T-cell (primary cell): ENCODE measurements at regions not wholly inside any gene's neighbourhood (a gene's known extent, or its start where the extent isn't known, plus 50 kb on each side); places are given as distances from the start of the nearest gene placed in this dataset.

Source experiments
- ATAC-seq, 4 experiments: fragments of 200-7000 bp in 3 of 4; fragments of 150-1000 bp in 1 of 4; cut with Tn5 transposase; replicated peaks in 1 of 4; 1 replicate in 3 of 4; 2 replicates in 1 of 4; pipeline ENCODE4 v1.10.0; 2021; ENCODE audit warnings: moderate library complexity in 3 of 4, mild to moderate bottlenecking in 2 of 4, moderate number of reproducible peaks in 1 of 4
- CTCF ChIA-PET, 2 donors: fragments of 300-600 bp; sonication (Branson Sonifier 250); formaldehyde crosslinking; loops; one replicate each; lab custom pipeline; 2022; ENCODE audit warnings: antibody characterized with exemption in 2 of 2; lab: Charles Lee
- POLR2A ChIA-PET, 2 donors: fragments of 300-600 bp; sonication (Branson Sonifier 250); formaldehyde crosslinking; loops; one replicate each; lab custom pipeline; 2022; ENCODE audit warnings: antibody characterized with exemption in 2 of 2; lab: Charles Lee
- DNase-seq, 35 experiments: peaks; one replicate each; pipeline versions ENCODE4 v3.0.0 to v3.0.0-alpha.2; 2013 to 2023
- H3K27ac ChIP-seq: one replicate; pipeline ENCODE4 v1.5.1; 2013; ENCODE audit warnings: low read length
- H3K27me3 ChIP-seq, 2 experiments: replicated peaks in 1 of 2; 1 replicate in 1 of 2; 2 replicates in 1 of 2; pipeline versions ENCODE4 v1.6.1 to v1.7.0; 2013; ENCODE audit warnings: low read length in 1 of 2, mixed read lengths in 1 of 2; ENCODE audit not compliant: control insufficient read depth in 2 of 2, insufficient read depth in 2 of 2; ENCODE audit errors: extremely low read depth in 1 of 2
- H3K36me3 ChIP-seq, 2 donors: 1 replicate in 1 of 2; 2 replicates in 1 of 2; pipeline versions ENCODE4 v1.6.1 to v1.7.0; 2013; ENCODE audit warnings: low read length in 1 of 2; ENCODE audit not compliant: control insufficient read depth in 2 of 2, insufficient read depth in 1 of 2; ENCODE audit errors: extremely low read depth in 1 of 2
- H3K4me1 ChIP-seq, 2 experiments: 1 replicate in 1 of 2; 2 replicates in 1 of 2; pipeline versions ENCODE4 v1.6.1 to v1.7.0; 2013; ENCODE audit warnings: low read length in 2 of 2, mixed read lengths in 1 of 2; ENCODE audit not compliant: insufficient read depth in 2 of 2, control insufficient read depth in 1 of 2; ENCODE audit errors: extremely low read depth in 1 of 2
- H3K4me3 ChIP-seq, 2 donors: 1 replicate in 1 of 2; 2 replicates in 1 of 2; pipeline versions ENCODE4 v1.5.1 to v1.7.0; 2013; ENCODE audit warnings: mild to moderate bottlenecking in 2 of 2, low read length in 1 of 2, moderate library complexity in 1 of 2; ENCODE audit not compliant: control insufficient read depth in 1 of 2; ENCODE audit errors: extremely low read depth in 1 of 2
- H3K9me3 ChIP-seq: 2 replicates; pipeline ENCODE4 v1.7.0; 2013
- H3K27ac Mint-ChIP-seq, 2 donors: one replicate each; pipeline ENCODE4 v1.8.0; 2020 to 2021; ENCODE audit warnings: mild to moderate bottlenecking in 2 of 2, mixed read lengths in 2 of 2
- H3K27me3 Mint-ChIP-seq, 2 donors: one replicate each; pipeline ENCODE4 v1.8.0; 2021 to 2022; ENCODE audit warnings: mixed read lengths in 2 of 2
- H3K36me3 Mint-ChIP-seq: one replicate; pipeline ENCODE4 v1.8.0; 2021; ENCODE audit warnings: mixed read lengths
- H3K4me1 Mint-ChIP-seq, 3 donors: one replicate each; pipeline ENCODE4 v1.8.0; 2020 to 2022; ENCODE audit warnings: mixed read lengths in 3 of 3, mild to moderate bottlenecking in 1 of 3
- H3K4me3 Mint-ChIP-seq, 3 donors: one replicate each; pipeline ENCODE4 v1.8.0; 2020 to 2022; ENCODE audit warnings: mild to moderate bottlenecking in 3 of 3, mixed read lengths in 3 of 3, moderate library complexity in 3 of 3
- H3K9me3 Mint-ChIP-seq, 3 donors: one replicate each; pipeline ENCODE4 v1.8.0; 2020 to 2022; ENCODE audit warnings: mixed read lengths in 3 of 3
- WGBS: methylation state at CpG from one replicate; pipeline ENCODE4 v1.1.5; 2013; ENCODE audit warnings: missing lambda C conversion rate; ENCODE audit not compliant: insufficient coverage; 5-methylcytosine and 5-hydroxymethylcytosine counted together

DNA sequence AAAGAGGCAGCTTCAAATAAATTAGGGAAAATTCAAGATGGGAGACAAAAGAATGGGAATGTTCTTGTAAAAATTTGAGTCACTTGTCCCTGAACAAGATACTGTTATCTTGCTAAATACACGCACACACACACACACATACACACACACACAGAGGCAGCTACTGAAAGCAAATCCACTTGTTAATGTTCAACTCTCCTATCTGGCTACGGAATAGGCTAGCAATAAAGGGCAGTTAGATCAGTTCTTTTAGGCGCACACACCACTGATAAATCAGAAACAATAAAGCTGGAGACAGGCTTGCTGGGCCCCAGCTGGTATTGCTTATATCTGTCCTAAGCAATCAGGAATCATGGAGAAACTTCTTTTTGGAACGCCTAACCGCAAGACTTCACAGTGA is 461.6 kb downstream of the BCL11A start:
- Histone ChIP-seq H3K27me3 (no peaks in the 10 kb centered on the region), H3K36me3 (no peaks in the 10 kb centered on the region), H3K9me3 (no peaks in the 10 kb centered on the region), H3K4me1 (no peaks in the 10 kb centered on the region), H3K4me3 (no peak overlapping the region), H3K27ac (no peak overlapping the region)
- ChIA-PET POLR2A (interaction anchor here in 1 of 2 donors (0.6 kb wide), 1 partner anchor 42 kb away, joined by 5 read pairs; no protein-coding TSS in a partner anchor), CTCF (no interaction called here)
- Mint-ChIP-seq H3K27me3 (no peaks in the 10 kb centered on the region), H3K27ac (no peak overlapping the region), H3K36me3 (no peaks in the 10 kb centered on the region), H3K4me3 (no peak overlapping the region), H3K4me1 (no peaks in the 10 kb centered on the region), H3K9me3 (peaks cover 0 to 3% (median 0%) of the 10 kb centered on the region in 3 donors)
- DNase-seq (no peak), ATAC-seq (no peak)
- WGBS = 94% methylated on average over 2 of the region's 5 CpGs

DNA sequence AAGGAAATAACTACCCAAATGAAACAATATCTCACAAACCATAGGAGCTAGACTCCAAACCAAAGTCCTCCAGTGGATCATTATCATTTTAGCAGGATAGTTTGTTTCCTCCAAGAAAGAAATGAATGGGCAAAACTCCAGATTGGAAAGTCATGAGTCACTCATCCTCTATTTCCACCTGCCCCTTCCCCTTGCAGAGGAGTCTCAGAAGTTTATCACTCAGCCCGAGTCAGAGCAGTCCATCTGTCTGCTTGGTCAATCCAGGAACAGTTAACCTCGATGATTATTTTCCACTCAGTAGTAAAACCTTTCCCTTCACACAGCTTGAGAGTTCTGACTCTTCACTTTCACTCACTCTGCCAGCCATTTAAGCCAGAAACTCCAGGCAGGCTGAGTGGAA is 462.2 kb downstream of the BCL11A start:
- Mint-ChIP-seq H3K27ac (no peak overlapping the region), H3K27me3 (no peaks in the 10 kb centered on the region), H3K9me3 (peaks cover 0 to 3% (median 0%) of the 10 kb centered on the region in 3 donors), H3K4me1 (no peaks in the 10 kb centered on the region), H3K4me3 (no peak overlapping the region), H3K36me3 (no peaks in the 10 kb centered on the region)
- Histone ChIP-seq H3K9me3 (no peaks in the 10 kb centered on the region), H3K4me3 (no peak overlapping the region), H3K36me3 (no peaks in the 10 kb centered on the region), H3K27ac (no peak overlapping the region), H3K27me3 (no peaks in the 10 kb centered on the region), H3K4me1 (no peaks in the 10 kb centered on the region)
- CTCF ChIA-PET = no interaction called here
- POLR2A ChIA-PET = interaction anchor here in 1 of 2 donors (0.6 kb wide), 1 partner anchor 41 kb away, joined by 5 read pairs; no protein-coding TSS in a partner anchor
- 51% methylated on average over 2 of the region's 2 CpGs for WGBS
- DNase-seq (no peak), ATAC-seq (no peak)

DNA sequence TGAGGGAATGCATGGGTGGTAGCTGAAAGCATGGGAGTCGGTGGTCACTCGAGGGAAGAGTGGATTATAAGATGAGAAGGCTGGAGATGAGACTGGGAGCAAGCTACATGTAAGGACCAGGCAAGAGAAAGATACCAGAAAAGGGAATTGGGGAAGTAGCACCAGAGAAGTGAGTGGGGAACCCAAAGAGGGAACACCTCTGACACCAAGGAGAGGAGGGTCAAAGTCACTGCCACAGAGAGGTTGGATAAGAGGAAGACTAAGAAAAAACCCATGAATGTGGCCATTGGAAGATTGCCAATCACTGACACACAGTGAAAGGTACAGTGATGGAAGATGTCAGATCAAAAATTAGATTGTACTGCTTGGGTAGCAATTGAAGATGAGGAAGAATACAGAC is 473.9 kb downstream of the BCL11A start:
- Histone ChIP-seq H3K27ac (no peak overlapping the region), H3K4me3 (no peak overlapping the region), H3K4me1 (no peaks in the 10 kb centered on the region), H3K27me3 (peaks cover 0 to 3% of the 10 kb centered on the region in 2 experiments), H3K36me3 (no peaks in the 10 kb centered on the region), H3K9me3 (no peaks in the 10 kb centered on the region)
- 53% methylated on average over 2 of the region's 2 CpGs for WGBS
- Mint-ChIP-seq H3K4me3 (no peak overlapping the region), H3K27ac (no peak overlapping the region), H3K27me3 (no peaks in the 10 kb centered on the region), H3K4me1 (no peaks in the 10 kb centered on the region), H3K9me3 (peaks cover 0 to 5% (median 4%) of the 10 kb centered on the region in 3 donors), H3K36me3 (no peaks in the 10 kb centered on the region)
- ATAC-seq (no peak), DNase-seq (no peak)
- CTCF ChIA-PET = no interaction called here
- POLR2A ChIA-PET = no interaction called here

DNA sequence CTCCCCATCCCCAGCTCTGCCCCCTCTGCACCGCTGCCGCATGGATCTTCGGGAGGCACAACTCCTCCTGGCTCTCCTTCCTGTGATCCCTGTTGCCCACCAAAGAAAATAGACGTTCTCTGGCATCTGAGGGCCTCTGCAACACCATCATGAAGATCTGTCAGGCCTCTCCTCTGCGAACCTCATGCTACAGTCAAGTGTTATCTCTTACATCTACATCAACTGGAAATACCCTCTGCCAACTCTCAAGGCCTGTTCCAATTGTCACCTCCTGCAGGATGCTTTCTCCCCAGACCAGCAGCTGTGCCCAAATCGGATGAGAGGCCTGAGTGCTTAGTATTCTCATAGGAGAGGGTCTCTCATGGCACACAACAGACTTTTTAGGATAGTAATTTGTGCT is 478.4 kb downstream of the BCL11A start:
- H3K27me3 Mint-ChIP-seq = peaks cover 0 to 2% of the 10 kb centered on the region in 2 donors
- no peak overlapping the region for H3K4me3 ChIP-seq
- H3K36me3 ChIP-seq = no peaks in the 10 kb centered on the region
- H3K27ac Mint-ChIP-seq = no peak overlapping the region
- H3K36me3 Mint-ChIP-seq = no peaks in the 10 kb centered on the region
- H3K4me1 ChIP-seq = no peaks in the 10 kb centered on the region
- no peaks in the 10 kb centered on the region for H3K9me3 ChIP-seq
- no peaks in the 10 kb centered on the region for H3K9me3 Mint-ChIP-seq
- ChIA-PET POLR2A (no interaction called here), CTCF (no interaction called here)
- peaks cover 0 to 9% of the 10 kb centered on the region in 2 experiments for H3K27me3 ChIP-seq
- no peak for DNase-seq
- WGBS = 26% methylated on average over 2 of the region's 6 CpGs
- H3K4me3 Mint-ChIP-seq = no peak overlapping the region
- ATAC-seq = no peak
- no peak overlapping the region for H3K27ac ChIP-seq
- H3K4me1 Mint-ChIP-seq = no peaks in the 10 kb centered on the region

DNA sequence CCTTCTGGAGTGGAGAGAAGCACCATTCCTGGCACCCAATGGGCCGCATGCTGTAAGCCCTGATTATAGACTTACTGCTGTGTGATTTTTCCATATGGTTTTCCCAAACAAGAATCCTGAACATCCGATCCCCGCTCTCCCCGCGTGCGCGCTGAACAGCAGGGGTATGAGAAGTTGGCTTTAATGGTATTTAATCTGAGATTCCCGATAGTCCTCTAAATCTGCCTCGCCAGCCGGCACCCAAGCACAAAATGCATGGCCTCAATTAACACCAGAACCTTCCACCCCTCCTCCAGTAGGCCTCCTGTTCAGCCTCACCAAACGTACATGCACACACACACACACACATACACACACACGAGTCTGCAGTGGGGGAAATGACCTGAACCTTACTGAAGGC is 480.3 kb downstream of the BCL11A start:
- H3K9me3 ChIP-seq = no peaks in the 10 kb centered on the region
- H3K27me3 ChIP-seq = peaks cover 0 to 9% of the 10 kb centered on the region in 2 experiments
- H3K36me3 Mint-ChIP-seq = no peaks in the 10 kb centered on the region
- H3K27me3 Mint-ChIP-seq = peaks cover 0 to 2% of the 10 kb centered on the region in 2 donors
- H3K36me3 ChIP-seq = no peaks in the 10 kb centered on the region
- no peak overlapping the region for H3K4me3 ChIP-seq
- no peak overlapping the region for H3K27ac ChIP-seq
- H3K4me1 Mint-ChIP-seq = no peaks in the 10 kb centered on the region
- H3K4me3 Mint-ChIP-seq = no peak overlapping the region
- no peak for ATAC-seq
- H3K9me3 Mint-ChIP-seq = no peaks in the 10 kb centered on the region
- H3K4me1 ChIP-seq = no peaks in the 10 kb centered on the region
- DNase-seq = no peak
- ChIA-PET POLR2A (no interaction called here), CTCF (no interaction called here)
- no peak overlapping the region for H3K27ac Mint-ChIP-seq
- WGBS = 100% methylated on average over 1 of the region's 12 CpGs

DNA sequence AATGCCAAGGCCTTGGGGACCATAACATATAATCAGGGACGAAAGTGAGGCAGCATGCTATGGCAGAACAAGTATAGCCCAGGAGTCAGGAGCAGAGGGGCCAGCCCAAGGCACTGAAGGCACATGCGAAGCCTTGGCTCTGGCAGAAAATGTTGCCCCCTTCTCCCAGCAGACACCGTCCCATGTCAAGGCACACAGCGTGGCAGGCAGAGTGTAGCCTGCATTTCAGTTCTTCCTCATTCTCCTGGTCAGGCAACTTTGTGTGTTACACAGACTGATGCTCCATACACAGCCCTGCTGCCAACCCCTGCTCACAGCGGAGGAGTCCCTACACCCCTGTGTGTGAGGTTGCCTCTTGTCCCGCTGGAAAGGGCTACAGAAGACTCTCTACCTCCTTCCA is 480.8 kb downstream of the BCL11A start:
- DNase-seq = no peak
- H3K27ac Mint-ChIP-seq = no peak overlapping the region
- Histone ChIP-seq H3K9me3 (no peaks in the 10 kb centered on the region), H3K4me1 (no peaks in the 10 kb centered on the region), H3K36me3 (no peaks in the 10 kb centered on the region), H3K4me3 (no peak overlapping the region), H3K27ac (no peak overlapping the region), H3K27me3 (peaks cover 0 to 9% of the 10 kb centered on the region in 2 experiments)
- no peaks in the 10 kb centered on the region for H3K4me1 Mint-ChIP-seq
- H3K27me3 Mint-ChIP-seq = peaks cover 0 to 2% of the 10 kb centered on the region in 2 donors
- H3K4me3 Mint-ChIP-seq = no peak overlapping the region
- CTCF ChIA-PET = no interaction called here
- no peaks in the 10 kb centered on the region for H3K36me3 Mint-ChIP-seq
- H3K9me3 Mint-ChIP-seq = no peaks in the 10 kb centered on the region
- no peak for ATAC-seq
- 88% methylated on average over 4 of the region's 6 CpGs for WGBS
- POLR2A ChIA-PET = no interaction called here

DNA sequence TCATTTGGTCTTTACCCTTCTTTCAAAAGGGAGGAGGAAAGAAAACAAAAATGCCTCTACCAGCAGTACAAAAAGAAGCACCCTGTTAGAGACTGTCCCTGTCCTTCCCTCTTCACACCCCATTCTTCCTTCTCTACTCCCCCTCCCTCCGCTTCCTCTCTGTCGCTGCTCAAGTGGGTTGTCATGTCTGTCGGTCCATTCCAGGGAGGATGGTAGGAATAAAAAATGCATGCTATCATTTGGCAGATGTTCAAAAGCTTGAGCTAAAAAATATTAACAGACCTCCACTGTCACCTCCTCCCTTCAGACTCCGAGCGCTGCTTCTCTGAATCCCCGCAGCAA is 482.0 kb downstream of the BCL11A start:
- POLR2A ChIA-PET = no interaction called here
- H3K4me3 Mint-ChIP-seq = no peak overlapping the region
- no peak overlapping the region for H3K27ac Mint-ChIP-seq
- CTCF ChIA-PET = no interaction called here
- 100% methylated on average over 3 of the region's 6 CpGs for WGBS
- ATAC-seq (no peak), DNase-seq (no peak)
- H3K4me1 Mint-ChIP-seq = no peaks in the 10 kb centered on the region
- Histone ChIP-seq H3K27ac (no peak overlapping the region), H3K4me1 (no peaks in the 10 kb centered on the region), H3K9me3 (no peaks in the 10 kb centered on the region), H3K4me3 (no peak overlapping the region), H3K27me3 (peaks cover 0 to 5% of the 10 kb centered on the region in 2 experiments), H3K36me3 (no peaks in the 10 kb centered on the region)
- peaks cover 0 to 2% of the 10 kb centered on the region in 2 donors for H3K27me3 Mint-ChIP-seq
- no peaks in the 10 kb centered on the region for H3K36me3 Mint-ChIP-seq
- H3K9me3 Mint-ChIP-seq = no peaks in the 10 kb centered on the region
